Activated CD4-positive, alpha-beta T cell treated with anti-CD3 and anti-CD28 coated beads, Interleukin-2, Interleukin-4, amounts not matched to agents 100 ng/mL and 50 ng/mL, durations not matched to agents 16 hours and 8 hours (primary cell): ENCODE measurements at regions not wholly inside any gene's neighbourhood (a gene's known extent, or its start where the extent isn't known, plus 50 kb on each side); places are given as distances from the start of the nearest gene placed in this dataset.

Source experiments
- DNase-seq: peaks from one replicate; pipeline ENCODE4 v3.0.0-alpha.2; 2020; ENCODE audit warnings: low spot score

DNA sequence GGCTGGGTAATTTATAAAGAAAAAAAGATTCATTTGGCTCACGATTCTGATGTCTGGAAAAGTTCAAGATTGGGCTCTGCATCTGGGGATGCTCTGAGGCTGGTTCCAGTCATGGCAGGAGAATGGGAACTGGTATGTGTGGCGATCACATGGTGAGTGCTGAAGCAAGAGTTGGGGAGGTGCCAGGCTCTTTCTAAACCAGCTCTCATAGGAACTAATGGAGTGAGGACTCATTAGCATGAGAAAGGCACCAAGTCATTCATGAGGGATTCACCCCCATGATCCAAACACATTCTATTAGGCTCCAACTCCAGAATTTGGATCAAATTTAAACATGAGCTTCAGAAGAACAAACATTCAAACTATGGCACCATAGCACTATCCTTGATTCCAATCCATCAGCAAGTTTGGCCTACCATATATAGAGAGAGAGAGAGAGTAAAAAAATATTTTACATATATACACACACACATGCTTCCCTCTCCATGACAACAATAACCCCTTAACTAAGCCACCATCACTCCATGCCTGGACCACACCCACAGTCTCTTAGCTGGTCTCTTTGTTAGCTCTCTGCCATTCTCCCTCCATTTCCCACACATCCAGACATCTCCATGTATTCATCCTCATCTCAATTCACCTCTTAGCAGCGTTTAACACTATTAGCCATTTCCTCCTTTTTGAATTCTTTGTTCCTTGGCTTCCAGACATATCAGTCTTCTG lies 57.9 kb downstream of the NPY start:
- DNase-seq, result no peak

DNA sequence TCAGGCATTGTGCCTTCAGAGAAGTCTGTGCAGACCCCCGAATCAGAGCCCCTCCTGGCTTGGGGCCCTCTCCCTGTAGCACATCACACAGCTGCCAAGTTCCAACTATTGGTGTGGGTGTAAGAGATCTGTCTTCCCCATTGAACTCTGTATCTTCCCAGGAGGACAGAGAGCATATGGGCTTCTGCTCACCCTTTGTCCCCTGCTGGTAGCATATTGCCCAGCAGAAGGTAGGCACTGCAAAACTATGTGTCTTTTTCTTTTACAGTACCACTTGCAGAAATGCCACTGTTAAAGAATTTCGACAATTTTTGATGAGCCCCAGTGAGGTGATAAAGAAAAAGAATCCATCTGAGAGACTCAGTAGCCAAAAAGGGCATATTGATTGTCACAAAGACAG lies 59.6 kb downstream of the NPY start:
- DNase-seq, result no peak

DNA sequence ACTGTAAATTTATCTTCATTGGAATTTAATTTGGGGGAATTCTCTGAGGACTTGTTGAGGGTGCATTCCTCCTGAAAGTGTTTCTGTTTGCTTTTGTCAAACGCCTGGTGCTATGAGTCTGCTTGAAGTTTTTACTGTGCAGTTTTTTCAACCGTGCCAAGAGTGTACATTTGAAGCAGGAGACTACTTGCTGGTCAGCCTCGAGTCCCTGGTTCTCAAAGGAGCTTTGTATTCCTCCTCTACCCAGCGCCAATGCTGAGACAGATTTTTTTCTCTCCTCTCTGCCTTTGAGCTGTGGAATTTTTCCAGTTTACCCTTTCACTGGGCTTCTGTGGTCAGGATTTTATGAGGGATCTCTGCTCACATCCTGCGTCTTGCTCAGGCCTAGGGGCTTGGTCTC lies 62.1 kb downstream of the NPY start:
- no peak for DNase-seq

DNA sequence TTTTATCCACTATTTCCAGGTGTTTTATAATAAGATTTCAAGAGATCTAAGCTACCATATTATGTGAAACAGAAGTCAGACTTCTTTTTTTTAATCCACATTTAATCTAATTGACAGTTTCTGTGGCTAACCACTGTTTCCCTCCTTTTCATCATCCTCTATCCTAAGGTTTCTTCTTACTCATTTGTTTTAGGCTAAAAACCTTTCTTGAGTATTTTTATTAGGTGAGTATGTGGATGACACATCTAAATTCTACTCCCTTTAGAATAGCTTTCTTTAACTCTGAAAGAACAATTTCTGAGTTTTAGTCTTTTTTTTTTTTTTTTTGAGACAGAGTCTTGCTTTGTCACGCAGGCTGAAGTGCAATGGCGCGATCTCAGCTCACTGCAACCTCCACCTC lies 62.7 kb downstream of the NPY start:
- DNase-seq, result no peak

DNA sequence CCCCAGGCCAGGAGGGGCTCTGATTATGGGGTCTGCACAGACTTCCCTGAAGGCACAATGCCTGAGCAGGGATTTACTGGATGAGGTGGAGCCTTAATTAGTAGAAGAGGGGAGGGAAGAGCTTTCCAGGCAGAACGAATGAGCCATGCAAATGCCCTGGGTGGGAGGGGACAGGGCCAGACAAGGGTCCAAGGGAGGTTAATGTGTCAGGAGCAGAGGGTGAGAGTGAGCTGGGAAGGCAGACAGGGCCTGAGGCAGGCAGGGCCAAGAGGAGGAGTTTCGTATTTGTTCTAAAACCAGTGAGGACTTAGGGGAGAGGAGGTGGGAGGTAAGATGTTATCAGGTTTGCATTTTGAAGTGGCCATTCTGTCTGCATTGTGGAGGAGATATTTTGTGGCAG lies 65.3 kb downstream of the NPY start:
- DNase-seq, result no peak

DNA sequence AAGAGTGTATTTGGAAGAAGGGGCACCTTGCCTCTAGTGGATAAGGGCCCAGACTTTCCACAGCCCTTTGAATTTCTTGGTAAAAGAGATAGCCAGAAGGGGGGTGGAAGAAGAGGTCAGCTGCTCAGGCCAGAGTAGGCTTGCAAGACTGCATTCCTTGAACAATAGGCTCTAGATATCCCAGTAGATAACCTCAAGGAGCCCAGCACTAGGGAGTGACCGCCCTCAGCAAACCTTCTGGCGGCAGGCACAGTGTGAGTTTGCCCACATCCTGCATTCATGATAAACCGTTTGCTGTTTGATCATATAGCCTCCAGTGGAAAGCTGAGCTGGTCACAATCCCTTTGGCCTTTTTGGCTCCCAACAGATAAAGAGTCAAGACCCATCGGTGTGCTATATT lies 70.5 kb downstream of the NPY start:
- DNase-seq, result no peak

DNA sequence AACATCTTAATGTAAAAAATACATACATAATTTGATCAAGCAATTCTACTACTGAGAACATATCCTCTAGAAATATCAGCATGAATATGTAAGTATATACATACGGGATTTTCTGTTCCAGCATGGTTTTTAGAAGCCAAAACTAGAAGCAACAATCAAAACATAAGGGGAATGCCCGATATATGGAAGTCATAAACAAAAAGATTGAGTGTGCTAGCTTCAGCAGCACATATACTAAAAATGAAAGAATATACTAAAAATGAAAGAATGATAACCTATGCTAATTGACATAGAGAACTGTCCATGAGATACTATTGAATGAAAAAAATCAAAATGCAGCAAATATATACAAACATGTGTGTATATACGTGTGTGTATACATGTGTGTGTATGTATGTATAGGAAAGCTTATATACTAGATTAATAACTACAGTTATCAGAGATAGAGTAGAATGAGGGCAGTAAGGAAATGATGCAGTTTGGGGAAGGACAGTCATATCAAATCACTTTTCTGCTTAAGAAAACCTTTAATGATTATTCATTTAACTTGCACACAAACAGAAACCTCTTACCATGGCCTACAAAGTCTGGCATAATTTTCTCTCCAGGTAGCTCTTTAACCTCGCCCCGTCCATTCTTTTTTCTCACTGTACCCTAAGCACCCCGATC lies 72.9 kb downstream of the NPY start:
- DNase-seq, result peak; percentile 44

DNA sequence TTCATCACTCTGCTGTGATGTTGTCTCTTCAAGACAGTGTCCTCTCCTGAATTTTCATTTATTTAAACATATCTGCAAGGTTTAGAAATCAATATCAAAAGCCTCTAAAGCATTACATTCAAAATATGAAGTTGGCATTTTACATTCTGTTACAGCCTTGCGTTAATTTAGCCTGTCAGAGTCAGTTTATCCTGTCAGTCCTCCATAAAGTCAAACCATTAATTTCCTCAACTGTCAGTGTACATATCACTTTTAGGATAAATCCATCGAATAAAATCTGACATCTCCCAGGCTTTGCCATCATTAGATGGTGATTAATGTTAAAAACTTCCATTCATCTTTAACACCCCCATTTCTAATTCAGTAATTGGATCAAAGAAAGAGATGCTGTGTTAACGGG lies 77.0 kb downstream of the NPY start:
- DNase-seq, result no peak

DNA sequence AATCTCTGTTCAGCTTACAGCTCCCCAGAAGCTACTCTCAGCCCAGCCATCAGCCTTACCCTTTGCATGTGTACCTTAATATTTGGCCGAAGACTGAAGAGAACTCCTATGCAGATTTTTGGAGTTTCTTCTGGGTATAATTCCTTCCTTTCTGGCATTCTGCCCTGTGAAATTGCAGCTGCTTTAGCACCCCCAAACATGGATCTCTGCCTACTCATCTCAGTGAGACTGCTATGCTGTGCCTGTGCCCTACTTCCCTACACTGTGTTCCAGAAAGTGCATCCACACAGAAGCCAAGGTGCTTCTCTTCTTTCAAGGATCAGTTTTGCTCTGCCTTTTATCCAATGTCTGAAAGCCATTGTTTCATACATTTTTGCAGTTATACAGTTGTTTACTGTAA lies 81.6 kb downstream of the NPY start:
- no peak for DNase-seq

DNA sequence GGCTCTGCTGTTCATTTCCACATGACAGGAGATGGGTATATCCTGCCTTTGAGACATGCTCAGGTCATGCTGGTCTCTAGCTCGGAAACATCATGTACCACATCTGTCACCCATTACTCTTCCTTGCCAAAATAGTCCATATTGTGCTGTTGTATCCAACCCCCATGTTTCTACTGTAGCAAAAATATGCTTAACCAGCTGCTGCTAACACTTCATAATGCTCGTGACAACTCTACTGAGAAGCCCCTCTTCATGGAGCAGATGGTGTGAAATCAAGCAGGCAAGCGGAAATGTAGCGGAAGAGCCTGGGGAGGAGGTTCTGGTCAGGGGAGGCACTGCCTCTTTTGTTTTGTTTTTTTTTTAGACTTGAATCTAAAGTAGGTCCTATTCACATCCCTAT lies 82.9 kb downstream of the NPY start:
- no peak for DNase-seq

DNA sequence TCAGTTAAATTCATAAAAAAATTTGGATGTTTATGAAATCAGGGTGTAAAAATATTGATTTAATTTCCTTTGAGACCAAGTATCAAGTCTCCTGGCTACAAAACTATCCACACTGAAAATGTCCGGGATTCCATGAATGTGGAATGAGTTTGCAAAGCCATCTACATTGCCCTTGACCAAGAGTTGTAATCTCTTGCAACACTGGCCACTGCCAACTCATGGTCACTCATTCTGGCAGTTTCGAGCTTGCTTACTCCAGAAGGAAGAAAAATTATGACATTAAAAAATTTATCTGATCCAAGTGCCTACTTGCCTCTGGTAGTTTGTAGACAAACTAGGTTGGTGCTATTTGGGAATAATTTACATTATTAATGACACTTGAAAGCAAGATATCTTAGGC lies 84.2 kb downstream of the NPY start:
- DNase-seq, result no peak

DNA sequence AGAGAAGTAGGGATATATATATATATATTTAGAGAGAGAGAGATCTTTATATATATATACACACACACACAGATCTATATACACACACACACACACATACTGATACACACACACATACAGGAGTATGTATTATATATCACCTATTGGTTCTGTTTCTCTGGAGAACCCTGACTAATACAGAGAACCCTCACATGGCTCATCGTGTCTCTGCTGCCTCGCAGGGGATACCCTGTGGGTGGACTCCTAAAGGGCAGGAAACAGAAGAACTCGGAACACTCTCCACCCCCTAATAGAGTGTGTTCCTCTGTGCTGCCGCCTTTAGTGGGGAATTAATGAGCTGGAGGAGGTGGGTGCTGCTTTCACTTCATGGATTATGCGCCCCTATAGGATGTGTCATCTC lies 86.6 kb downstream of the NPY start:
- DNase-seq, result no peak

DNA sequence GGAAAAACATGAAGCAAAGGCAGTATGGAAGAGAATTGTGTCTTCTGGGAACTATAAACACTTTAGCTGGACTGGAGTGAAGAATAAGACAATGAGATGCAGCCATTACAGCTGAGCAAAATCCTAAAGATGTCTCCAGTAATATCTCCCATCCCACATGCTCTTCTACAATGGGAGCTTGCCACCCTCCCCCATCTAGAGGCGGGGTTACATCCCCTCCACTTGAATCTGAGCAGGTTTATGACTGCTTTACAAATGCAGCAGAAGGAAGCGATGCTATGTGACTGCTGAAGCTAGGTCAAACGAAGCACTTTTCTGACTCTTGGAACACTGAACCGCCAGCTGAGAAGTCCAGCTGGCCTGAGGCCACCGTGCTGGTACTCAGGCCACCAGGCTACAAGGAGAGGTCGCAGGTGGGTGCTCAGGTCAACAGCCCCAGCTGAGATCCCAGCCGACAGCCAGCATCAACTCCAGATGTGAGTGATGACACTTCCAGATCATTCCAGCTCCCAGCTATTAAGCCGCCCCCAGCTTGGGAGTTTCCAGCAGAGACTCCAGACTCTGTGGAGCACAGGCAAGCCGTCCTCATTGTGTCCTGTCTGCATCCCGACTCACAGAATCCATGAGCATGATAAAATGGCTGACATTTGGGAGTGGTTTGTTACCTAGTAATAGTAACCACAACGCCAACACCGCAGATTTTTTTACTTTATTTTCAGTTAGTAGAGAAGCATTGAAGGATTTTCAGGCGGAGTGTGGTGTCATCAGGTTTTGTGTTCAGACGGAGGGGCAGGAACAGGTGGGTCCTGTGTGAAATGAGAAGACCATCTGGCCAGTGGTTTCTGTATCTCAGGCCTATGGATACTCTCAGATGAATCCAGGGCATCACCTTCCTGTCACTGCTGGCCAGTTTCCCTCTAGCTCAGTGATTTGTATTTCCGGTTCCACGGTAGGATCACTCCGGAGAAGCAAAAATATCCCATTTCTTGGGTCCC lies 89.3 kb downstream of the NPY start:
- DNase-seq, result no peak

DNA sequence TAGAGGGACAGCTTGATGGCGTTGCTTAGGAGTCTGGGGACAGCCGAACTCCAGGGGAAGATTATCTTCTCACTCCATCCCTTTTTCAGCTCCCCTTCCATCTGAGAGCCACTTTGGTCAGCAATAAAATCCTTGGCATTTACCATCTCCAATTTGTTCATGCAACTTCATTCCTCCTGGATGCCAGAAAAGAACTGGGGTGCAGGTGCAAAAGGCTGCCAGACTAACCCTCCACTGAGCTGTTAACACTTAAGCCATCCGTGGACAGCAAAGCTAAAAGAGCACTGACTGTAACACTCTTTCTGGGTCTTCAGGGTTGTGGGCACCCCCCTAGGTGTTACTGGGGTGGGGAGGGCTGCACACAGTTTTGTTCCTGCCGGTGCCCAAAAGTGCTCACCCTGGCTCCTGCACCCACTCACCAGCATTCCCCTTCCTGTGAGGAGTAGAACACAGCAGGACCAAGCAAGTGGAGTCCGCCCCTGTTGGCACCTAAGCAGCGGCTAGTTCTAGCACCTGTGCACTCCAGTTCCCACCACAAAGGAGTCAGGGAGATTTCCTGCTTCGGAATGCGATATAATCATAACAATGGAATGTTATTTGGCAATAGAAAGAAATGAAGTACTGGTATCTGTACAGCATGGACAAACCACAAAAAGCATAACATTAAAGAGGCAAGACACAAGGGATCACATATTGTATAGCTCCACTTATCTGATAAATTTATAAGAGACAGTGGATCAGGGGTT lies 95.1 kb downstream of the NPY start:
- no peak for DNase-seq

DNA sequence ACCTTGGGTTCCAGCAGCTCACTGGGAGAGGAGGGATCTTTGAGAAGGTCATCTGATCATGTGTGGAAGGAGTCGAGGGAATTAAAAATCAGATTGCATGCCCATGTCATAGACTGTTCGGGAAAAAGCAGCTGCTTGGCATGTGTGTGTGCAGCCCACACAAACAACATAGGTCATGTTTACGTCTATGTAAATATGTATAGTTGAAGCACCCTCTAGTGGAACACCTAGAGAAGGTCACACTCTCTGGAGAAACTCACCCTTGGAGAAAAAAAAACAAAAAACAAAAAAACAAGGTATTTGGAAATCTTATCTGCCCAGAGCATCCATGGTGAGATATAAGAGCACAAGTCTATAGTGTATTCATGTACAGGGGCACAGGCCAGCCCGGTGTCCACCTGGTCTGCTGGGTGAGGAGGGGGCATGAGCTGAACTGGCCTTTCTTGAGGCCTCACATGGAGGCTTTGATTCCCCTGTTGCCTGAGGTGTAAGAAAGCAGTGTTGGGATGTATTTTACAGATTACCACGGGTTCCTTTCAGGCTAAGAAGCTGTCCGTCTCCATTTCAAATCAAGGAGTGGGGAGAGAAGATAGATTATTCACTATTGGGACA lies 98.0 kb downstream of the NPY start:
- peak; percentile 27 for DNase-seq

DNA sequence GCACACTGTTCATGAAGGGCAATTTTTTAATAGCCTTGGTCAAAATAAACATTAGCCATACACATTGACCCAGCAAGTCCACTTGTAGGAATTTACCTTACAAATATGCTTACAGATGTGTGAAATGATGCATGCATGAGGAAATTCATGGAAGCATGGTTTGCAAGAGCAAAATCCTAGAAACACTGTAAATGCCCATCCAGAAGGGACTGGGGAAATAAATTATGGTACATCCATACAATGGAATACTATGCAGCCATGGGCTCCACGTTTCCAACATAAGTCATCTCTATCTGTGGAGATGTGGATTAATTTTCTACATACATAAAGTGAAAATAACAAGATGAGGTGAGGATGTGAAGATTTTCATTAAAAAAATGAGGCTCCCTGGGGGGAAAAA lies 99.1 kb downstream of the NPY start:
- DNase-seq, result no peak

DNA sequence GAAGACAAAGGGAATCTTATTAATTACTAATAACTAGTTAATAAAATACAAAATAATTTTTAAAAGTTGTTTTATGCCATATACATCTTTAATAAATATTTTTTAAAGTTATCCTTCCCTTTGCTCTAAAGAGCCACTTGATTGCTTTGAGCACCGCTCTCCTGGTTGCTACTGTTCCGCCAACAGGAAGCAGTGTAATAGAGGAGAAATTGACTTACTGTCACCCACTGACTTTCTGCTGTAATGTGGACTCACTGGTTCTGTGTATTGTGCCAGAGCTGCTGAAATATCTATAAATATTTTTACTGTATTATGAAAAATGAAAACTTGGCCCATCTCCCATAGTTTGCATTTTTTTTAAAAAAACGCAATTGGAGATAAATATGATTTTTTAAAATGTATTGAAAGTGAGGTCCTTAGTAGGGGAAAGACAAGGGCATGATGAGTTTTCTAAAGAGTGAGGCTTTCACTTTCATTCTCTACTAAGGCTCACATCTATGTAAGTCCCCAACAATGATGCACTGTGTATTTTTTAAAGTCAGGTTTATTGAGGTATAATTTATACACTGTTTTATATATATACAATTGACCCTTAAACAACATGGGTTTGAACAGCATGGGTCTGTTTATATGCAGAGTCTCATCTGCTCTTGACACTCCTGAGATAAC lies 100.5 kb downstream of the NPY start:
- DNase-seq, result no peak

DNA sequence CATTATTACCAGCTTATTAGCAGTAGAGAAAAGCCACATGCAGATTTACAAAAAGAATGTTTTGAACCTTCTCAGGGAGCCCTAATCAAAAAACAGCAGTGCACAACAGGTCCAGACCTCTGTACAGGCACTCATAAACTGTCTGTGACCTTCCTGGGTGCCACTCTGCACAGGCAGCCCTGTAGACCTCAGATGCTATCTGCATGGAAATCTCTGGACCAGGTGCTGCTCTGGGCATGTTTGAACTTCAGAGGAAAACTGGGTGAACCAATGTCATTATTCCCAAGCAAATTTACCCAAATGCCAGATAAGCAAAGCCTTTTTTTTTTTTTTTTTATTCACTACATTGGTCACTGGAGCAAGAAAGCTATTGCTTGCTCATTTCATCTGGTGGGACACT lies 104.2 kb downstream of the NPY start:
- DNase-seq, result no peak

DNA sequence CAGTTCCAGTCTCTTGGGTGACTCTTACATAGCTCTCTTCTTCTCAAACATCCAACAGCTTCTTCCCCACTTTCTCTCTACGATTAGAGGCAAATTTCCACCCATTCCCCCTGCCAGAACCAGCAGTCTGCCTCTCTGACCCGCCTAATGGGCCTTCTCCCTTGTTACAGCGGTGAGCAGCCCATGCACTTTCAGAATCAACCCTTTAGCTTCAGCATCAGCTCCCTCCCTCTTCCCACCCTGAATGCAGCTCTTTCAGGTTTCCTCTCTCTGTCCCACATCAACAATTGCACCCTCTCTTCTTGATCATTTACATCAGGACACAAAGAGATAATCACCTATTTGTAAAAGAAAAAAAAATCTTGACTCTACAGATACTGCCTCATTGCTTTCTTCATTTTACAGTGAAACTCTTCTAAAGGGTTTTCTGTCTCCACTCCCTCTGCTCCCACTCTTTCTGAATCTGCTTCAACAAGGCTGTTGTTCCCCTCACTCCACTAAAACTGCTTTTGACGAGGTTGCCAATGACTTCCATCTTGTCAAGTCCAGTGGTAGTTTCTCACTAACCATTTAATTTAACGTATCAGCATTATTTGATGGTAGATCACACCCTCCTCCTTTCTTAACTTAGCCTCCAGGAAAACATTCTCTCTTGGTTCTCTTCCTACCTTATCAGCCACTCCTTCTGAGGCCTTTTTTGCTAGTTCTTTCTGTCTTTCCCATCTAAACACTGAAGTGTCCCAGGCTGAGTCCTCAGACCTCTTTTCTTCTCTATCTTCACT lies 106.6 kb downstream of the NPY start:
- DNase-seq, result no peak

DNA sequence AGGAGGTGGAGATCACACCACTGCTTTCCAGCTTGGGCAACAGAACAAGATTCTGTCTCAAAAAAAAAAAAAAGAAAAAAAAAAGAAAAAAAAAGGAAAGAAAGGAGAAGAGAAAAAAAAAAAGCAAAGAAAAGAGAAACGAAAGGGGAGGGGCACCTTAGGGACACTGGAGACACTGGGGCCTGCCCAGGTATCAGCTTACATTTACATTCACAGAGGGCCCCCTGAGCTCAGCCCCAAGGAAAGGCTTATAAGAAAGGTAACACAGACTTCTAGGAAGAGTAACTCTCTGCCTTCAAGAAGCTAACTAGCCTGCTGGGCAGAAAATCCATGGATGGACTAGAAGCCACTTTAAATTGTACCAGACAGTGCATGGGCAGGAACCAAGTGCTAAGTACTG lies 108.8 kb downstream of the NPY start:
- DNase-seq, result no peak
